ENCODE measurements at regions not wholly inside any gene's neighbourhood (a gene's known extent, or its start where the extent isn't known, plus 50 kb on each side); places are given as distances from the start of the nearest gene placed in this dataset.

DNA sequence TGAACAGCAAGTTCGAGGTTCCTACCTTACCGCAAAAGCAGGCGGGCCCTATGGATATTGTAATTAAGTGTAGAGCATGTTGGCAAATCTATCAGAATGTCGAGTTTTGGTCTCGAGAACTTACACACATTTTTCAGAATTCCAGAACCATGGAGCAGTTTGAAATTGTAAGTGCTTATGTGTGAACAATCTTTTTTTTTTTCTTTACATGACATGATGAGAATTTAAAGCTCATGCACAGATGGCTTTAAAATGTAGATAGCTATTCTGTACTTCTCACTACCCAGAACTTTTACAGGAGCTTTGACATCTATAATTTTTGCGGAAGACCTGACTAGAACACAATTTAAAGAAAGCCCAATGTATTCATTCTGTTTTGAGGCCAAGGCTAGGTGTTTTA is 117.8 kb upstream of the RSPO3 start:
- intact Hi-C loops (cut with micrococcal nuclease) = no loop called here
- no peak overlapping the region for H3K27ac ChIP-seq (ENCODE audit: low read length)
- TF ChIP-seq EZH2phosphoT487 (IDR thresholded peaks at IDR 0.05; ENCODE audit: borderline replicate concordance, low read length) = no peak
- TF ChIP-seq CTCF (conservative IDR thresholded peaks at IDR 0.05; ENCODE audit: low read depth, low read length) = no peak
- no peak for TF ChIP-seq EZH2 (IDR thresholded peaks at IDR 0.05; ENCODE audit: low read length, unreplicated experiment)
- H2AFZ ChIP-seq (ENCODE audit: low read length) = no peak overlapping the region
- DNase-seq (no peak), ATAC-seq (no peak)
- H3K9ac ChIP-seq (ENCODE audit: low read length) = no peak overlapping the region
- no peak overlapping the region for H3K4me2 ChIP-seq (ENCODE audit: low read length)
- H3K9me3 ChIP-seq (ENCODE audit: low read length) = no peaks in the 10 kb centered on the region
- H3K36me3 ChIP-seq (ENCODE audit: low read depth, low read length) = no peaks in the 10 kb centered on the region
- H3K79me2 ChIP-seq (ENCODE audit: low read length) = no peaks in the 10 kb centered on the region
- H3K4me3 ChIP-seq (ENCODE audit: low read length) = no peak overlapping the region
- no peaks in the 10 kb centered on the region for H4K20me1 ChIP-seq (ENCODE audit: low read length)
- POLR2A ChIA-PET (ENCODE audit: unreplicated experiment) = no interaction called here
- CTCF ChIA-PET = no interaction called here
- no peaks in the 10 kb centered on the region for H3K9me2 ChIP-seq (replicated peaks; ENCODE audit: low read length)
- no TSS peak for BruUV-seq (replicated peaks)
- no peaks in the 10 kb centered on the region for H3K27me3 ChIP-seq (ENCODE audit: low read length)
- H3K4me1 ChIP-seq (ENCODE audit: insufficient read depth, low read length) = no peaks in the 10 kb centered on the region
- H3F3A ChIP-seq (ENCODE audit: low read length, unreplicated experiment) = no peaks in the 10 kb centered on the region

DNA sequence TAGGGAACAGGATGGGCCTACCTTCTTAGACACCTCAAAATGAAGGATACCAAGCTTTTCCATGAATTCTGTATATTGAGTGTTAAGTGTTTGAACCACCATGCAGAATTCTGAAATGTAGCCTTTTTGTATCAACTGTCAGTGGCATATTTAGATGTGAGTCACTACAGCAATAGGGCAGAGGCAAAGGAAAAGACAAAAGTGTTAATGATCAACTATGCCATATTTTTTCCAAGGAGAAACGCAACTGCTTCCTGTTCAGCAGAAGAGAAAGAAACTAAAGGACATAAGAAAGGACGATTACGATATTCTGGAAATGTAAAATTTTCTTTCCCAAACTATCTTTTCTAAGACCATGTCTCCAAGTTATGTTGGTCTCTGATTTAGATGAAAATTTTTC is 104.6 kb upstream of the RSPO3 start:
- Histone ChIP-seq H3K9me3 (ENCODE audit: low read length) (no peaks in the 10 kb centered on the region), H2AFZ (ENCODE audit: low read length) (no peak overlapping the region), H3K9me2 (replicated peaks; ENCODE audit: low read length) (no peaks in the 10 kb centered on the region), H3K9ac (ENCODE audit: low read length) (no peak overlapping the region), H3K36me3 (ENCODE audit: low read depth, low read length) (no peaks in the 10 kb centered on the region), H3K4me3 (ENCODE audit: low read length) (no peak overlapping the region), H3K4me2 (ENCODE audit: low read length) (no peak overlapping the region), H4K20me1 (ENCODE audit: low read length) (no peaks in the 10 kb centered on the region), H3K27me3 (ENCODE audit: low read length) (no peaks in the 10 kb centered on the region), H3K79me2 (ENCODE audit: low read length) (no peaks in the 10 kb centered on the region), H3K4me1 (ENCODE audit: insufficient read depth, low read length) (no peaks in the 10 kb centered on the region), H3K27ac (ENCODE audit: low read length) (no peak overlapping the region), H3F3A (ENCODE audit: low read length, unreplicated experiment) (no peaks in the 10 kb centered on the region)
- ATAC-seq (no peak), DNase-seq (no peak)
- no peak for TF ChIP-seq EZH2phosphoT487 (IDR thresholded peaks at IDR 0.05; ENCODE audit: borderline replicate concordance, low read length)
- no peak for TF ChIP-seq EZH2 (IDR thresholded peaks at IDR 0.05; ENCODE audit: low read length, unreplicated experiment)
- no peak for TF ChIP-seq CTCF (conservative IDR thresholded peaks at IDR 0.05; ENCODE audit: low read depth, low read length)
- intact Hi-C loops (cut with micrococcal nuclease) = no loop called here
- POLR2A ChIA-PET (ENCODE audit: unreplicated experiment) = no interaction called here
- BruUV-seq (replicated peaks) = no TSS peak
- CTCF ChIA-PET = no interaction called here

- Histone ChIP-seq H3K9ac (ENCODE audit: low read length) (no peak overlapping the region), H3K4me3 (ENCODE audit: low read length) (no peak overlapping the region), H3K79me2 (ENCODE audit: low read length) (no peaks in the 10 kb centered on the region), H3K9me2 (replicated peaks; ENCODE audit: low read length) (no peaks in the 10 kb centered on the region), H4K20me1 (ENCODE audit: low read length) (no peaks in the 10 kb centered on the region), H3K27ac (ENCODE audit: low read length) (no peak overlapping the region), H3F3A (ENCODE audit: low read length, unreplicated experiment) (no peaks in the 10 kb centered on the region), H3K4me1 (ENCODE audit: insufficient read depth, low read length) (no peaks in the 10 kb centered on the region), H3K9me3 (ENCODE audit: low read length) (no peaks in the 10 kb centered on the region), H3K36me3 (ENCODE audit: low read depth, low read length) (no peaks in the 10 kb centered on the region), H2AFZ (ENCODE audit: low read length) (no peak overlapping the region), H3K27me3 (ENCODE audit: low read length) (no peaks in the 10 kb centered on the region), H3K4me2 (ENCODE audit: low read length) (no peak overlapping the region)
- TF ChIP-seq CTCF (conservative IDR thresholded peaks at IDR 0.05; ENCODE audit: low read depth, low read length) = no peak
- no peak for TF ChIP-seq EZH2 (IDR thresholded peaks at IDR 0.05; ENCODE audit: low read length, unreplicated experiment)
- TF ChIP-seq EZH2phosphoT487 (IDR thresholded peaks at IDR 0.05; ENCODE audit: borderline replicate concordance, low read length) = no peak
- ATAC-seq (no peak), DNase-seq (no peak)
- ChIA-PET POLR2A (ENCODE audit: unreplicated experiment) (no interaction called here), CTCF (no interaction called here)
- intact Hi-C loops (cut with micrococcal nuclease) = no loop called here
- BruUV-seq (replicated peaks) = no TSS peak
These were observed 102.6 kb upstream of the RSPO3 start for GRCh38 chr6:127015858-127016257.
